Activated naive CD4-positive, alpha-beta T cell treated with anti-CD3 and anti-CD28 coated beads for 36 hours (primary cell): ENCODE measurements at regions not wholly inside any gene's neighbourhood (a gene's known extent, or its start where the extent isn't known, plus 50 kb on each side); places are given as distances from the start of the nearest gene placed in this dataset.
"Not testable (repeated sequence)": the region's sequence is repeated elsewhere in the genome, so short reads cannot be mapped to it uniquely, and the experiment has no call there.

ENCODE experiments used
- CTCF ChIA-PET: fragments of 350-600 bp; sonication (Branson Sonifier 250); formaldehyde crosslinking; loops from one replicate; lab custom pipeline; 2021; ENCODE audit warnings: antibody characterized with exemption; lab: Charles Lee
- DNase-seq: peaks from one replicate; pipeline ENCODE4 v3.0.0-alpha.2; 2020
- H3K27ac Mint-ChIP-seq: one replicate; pipeline ENCODE4 v1.8.0; 2021; ENCODE audit warnings: mild to moderate bottlenecking, mixed read lengths
- H3K27me3 Mint-ChIP-seq: one replicate; pipeline ENCODE4 v1.8.0; 2021; ENCODE audit warnings: low read depth, mixed read lengths
- H3K36me3 Mint-ChIP-seq: one replicate; pipeline ENCODE4 v1.8.0; 2021; ENCODE audit warnings: low read depth, mixed read lengths
- H3K4me1 Mint-ChIP-seq: one replicate; pipeline ENCODE4 v1.8.0; 2021; ENCODE audit warnings: low read depth, mixed read lengths
- H3K4me3 Mint-ChIP-seq: one replicate; pipeline ENCODE4 v1.8.0; 2021; ENCODE audit warnings: mild to moderate bottlenecking, moderate library complexity, mixed read lengths
- H3K9me3 Mint-ChIP-seq: one replicate; pipeline ENCODE4 v1.8.0; 2021; ENCODE audit warnings: mixed read lengths
- intact Hi-C: fragments of 100-400 bp; cut with micrococcal nuclease; formaldehyde crosslinking; loops from one replicate; pipeline ENCODE4 v1.15.1; 2023

- CTCF ChIA-PET: no interaction called here
- no peaks in the 10 kb centered on the region for H3K9me3 Mint-ChIP-seq
- no peak for DNase-seq
- no peak overlapping the region for H3K4me3 Mint-ChIP-seq
- intact Hi-C loops: loop anchor here (2.0 kb wide), 1 partner anchor 689 kb away; no protein-coding TSS in a partner anchor
- no peak overlapping the region for H3K27ac Mint-ChIP-seq
- H3K4me1 Mint-ChIP-seq: no peaks in the 10 kb centered on the region
- no peaks in the 10 kb centered on the region for H3K27me3 Mint-ChIP-seq
- H3K36me3 Mint-ChIP-seq: no peaks in the 10 kb centered on the region
Observed at GRCh38 chr12:41683513-41684240, 461.0 kb downstream of the GXYLT1 start.

GRCh38 chr12:41683023-41683422 lies 461.7 kb downstream of the GXYLT1 start:
- CTCF ChIA-PET: no interaction called here
- Mint-ChIP-seq H3K9me3 (no peaks in the 10 kb centered on the region), H3K4me1 (no peaks in the 10 kb centered on the region), H3K36me3 (no peaks in the 10 kb centered on the region), H3K27me3 (no peaks in the 10 kb centered on the region), H3K4me3 (no peak overlapping the region), H3K27ac (no peak overlapping the region)
- no peak for DNase-seq
- intact Hi-C loops: no loop called here

DNA sequence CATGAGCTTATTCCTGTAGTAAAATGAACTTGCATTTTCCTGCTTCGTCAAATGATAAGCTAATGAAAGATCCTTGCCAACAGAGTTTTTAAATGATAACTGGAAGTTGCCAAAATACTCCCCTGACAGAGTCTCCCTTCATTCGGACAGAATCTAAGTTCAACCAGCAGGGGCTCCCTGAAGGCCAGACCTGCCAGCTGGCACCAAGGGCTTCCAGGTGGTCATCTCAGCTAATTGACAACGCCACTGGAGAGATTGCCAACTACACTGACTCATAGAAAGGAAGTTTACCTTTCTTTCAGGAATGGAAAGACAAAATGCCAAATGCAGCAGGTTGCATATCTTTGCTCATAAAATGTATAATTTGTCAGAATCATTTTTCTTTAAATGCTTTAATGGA lies 462.8 kb downstream of the GXYLT1 start:
- Mint-ChIP-seq H3K36me3 (no peaks in the 10 kb centered on the region), H3K27ac (no peak overlapping the region), H3K4me1 (no peaks in the 10 kb centered on the region), H3K27me3 (no peaks in the 10 kb centered on the region), H3K9me3 (peaks cover 2% of the 10 kb centered on the region), H3K4me3 (no peak overlapping the region)
- CTCF ChIA-PET: interaction anchor here (0.6 kb wide), 1 partner anchor 1819 kb away, joined by 3 read pairs; no protein-coding TSS in a partner anchor
- intact Hi-C loops: no loop called here
- DNase-seq: no peak

GRCh38 chr12:41680155-41680554 lies 464.5 kb downstream of the GXYLT1 start:
- H3K27ac Mint-ChIP-seq: no peak overlapping the region
- peaks cover 2% of the 10 kb centered on the region for H3K9me3 Mint-ChIP-seq
- DNase-seq: no peak
- CTCF ChIA-PET: interaction anchor here (0.7 kb wide), 1 partner anchor 287 kb away, joined by 3 read pairs; no protein-coding TSS in a partner anchor
- no peaks in the 10 kb centered on the region for H3K4me1 Mint-ChIP-seq
- intact Hi-C loops: no loop called here
- no peak overlapping the region for H3K4me3 Mint-ChIP-seq
- no peaks in the 10 kb centered on the region for H3K36me3 Mint-ChIP-seq
- H3K27me3 Mint-ChIP-seq: no peaks in the 10 kb centered on the region

- no peaks in the 10 kb centered on the region for H3K4me1 Mint-ChIP-seq
- CTCF ChIA-PET: no interaction called here
- intact Hi-C loops: no loop called here
- H3K9me3 Mint-ChIP-seq: peaks cover 3% of the 10 kb centered on the region
- no peaks in the 10 kb centered on the region for H3K27me3 Mint-ChIP-seq
- H3K36me3 Mint-ChIP-seq: no peaks in the 10 kb centered on the region
- no peak overlapping the region for H3K4me3 Mint-ChIP-seq
- no peak overlapping the region for H3K27ac Mint-ChIP-seq
- no peak for DNase-seq
Observed at GRCh38 chr12:41663598-41664265, 475.6 kb downstream of the PDZRN4 start.

- intact Hi-C loops: no loop called here
- Mint-ChIP-seq H3K27me3 (no peaks in the 10 kb centered on the region), H3K36me3 (no peaks in the 10 kb centered on the region), H3K4me3 (no peak overlapping the region), H3K27ac (no peak overlapping the region), H3K9me3 (peaks cover 3% of the 10 kb centered on the region), H3K4me1 (no peaks in the 10 kb centered on the region)
- CTCF ChIA-PET: no interaction called here
- DNase-seq: no peak
Observed at GRCh38 chr12:41661141-41661765, 473.1 kb downstream of the PDZRN4 start.

DNA sequence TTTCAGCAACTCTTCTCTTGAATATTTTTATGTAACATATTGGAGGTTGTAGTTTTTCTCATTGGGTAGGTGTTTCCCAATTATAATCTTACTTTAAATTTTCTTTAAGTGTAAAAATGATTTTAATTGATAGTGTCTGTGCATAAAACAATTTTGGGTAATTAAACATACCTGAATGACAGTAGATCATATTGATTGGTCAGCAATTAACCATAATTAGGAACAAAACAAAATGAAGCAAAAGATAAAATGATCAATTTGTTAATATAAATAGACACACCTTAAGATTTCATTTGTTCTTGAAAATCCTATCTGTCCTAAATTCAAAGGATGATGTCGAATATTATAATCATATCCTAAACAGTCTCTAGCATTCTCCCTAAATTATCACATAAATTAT lies 468.3 kb downstream of the PDZRN4 start:
- Mint-ChIP-seq H3K27me3 (no peaks in the 10 kb centered on the region), H3K36me3 (no peaks in the 10 kb centered on the region), H3K27ac (no peak overlapping the region), H3K4me3 (no peak overlapping the region), H3K4me1 (no peaks in the 10 kb centered on the region), H3K9me3 (peaks cover 3% of the 10 kb centered on the region)
- no peak for DNase-seq
- CTCF ChIA-PET: interaction anchor here (0.6 kb wide), 1 partner anchor 95 kb away, joined by 3 read pairs; no protein-coding TSS in a partner anchor
- intact Hi-C loops: no loop called here

DNA sequence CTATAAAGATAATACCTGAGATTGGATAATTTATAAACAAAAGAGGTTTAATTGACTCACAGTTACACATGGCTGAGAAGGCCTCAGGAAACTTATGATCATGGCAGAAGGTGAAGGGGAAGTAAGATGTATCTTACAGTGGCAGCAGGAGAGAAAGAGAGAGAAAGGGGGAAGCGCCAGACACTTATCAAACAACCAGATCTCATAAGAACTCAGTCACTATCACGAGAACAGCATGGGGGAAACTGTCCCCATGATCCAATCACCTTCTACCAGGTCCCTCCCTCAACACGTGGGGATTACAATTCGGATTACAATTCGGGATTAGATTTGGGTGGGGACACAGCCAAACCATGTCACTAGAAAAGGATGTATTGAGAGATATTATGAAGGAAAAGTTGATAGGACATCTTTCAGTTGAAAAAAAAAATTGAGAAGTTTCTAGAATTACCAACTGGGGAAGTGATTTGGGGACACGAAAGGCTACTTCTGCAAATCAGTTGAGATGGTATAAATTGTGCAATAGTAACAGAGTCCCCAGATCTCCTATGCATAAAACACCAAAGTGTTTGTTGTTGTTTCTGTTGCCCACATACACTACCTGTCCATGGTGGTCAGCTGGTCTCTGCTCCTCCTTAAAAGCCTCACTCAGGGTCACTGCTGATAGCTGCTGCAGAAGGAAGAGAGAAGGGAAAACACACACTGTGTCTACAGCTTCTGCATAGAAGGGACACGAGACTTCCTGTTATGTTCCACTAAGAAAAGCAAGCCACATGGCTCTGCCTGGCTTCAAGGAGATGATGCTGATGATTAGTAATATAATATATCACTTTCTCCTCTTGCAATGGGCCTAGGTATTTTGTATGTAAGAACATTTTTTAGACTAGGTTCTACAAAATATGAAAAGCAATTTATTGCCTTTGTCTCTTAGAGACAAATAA lies 465.5 kb downstream of the PDZRN4 start:
- intact Hi-C loops: no loop called here
- Mint-ChIP-seq H3K27me3 (no peaks in the 10 kb centered on the region), H3K4me1 (no peaks in the 10 kb centered on the region), H3K9me3 (peaks cover 3% of the 10 kb centered on the region), H3K27ac (no peak overlapping the region), H3K4me3 (no peak overlapping the region), H3K36me3 (no peaks in the 10 kb centered on the region)
- CTCF ChIA-PET: no interaction called here
- DNase-seq: no peak

DNA sequence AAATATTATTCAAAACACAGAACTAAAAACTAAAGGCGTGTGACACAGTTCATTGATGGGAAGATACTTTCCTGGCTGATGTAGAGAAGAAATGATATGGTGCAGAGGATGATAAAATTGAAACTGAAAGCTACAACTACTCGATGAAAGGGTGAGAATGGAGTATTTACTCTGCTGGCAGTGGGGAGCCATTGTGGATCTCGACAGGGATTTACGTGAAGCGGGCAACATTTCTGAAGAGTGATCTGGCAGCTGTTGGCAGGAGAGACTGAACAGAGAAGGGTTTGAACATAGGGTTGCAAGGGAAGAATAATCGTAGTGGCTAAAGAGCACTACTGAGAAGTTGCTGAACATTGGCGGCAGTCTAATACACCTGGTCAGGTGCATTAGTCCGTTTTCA lies 464.9 kb downstream of the PDZRN4 start:
- Mint-ChIP-seq H3K9me3 (peaks cover 3% of the 10 kb centered on the region), H3K27ac (no peak overlapping the region), H3K36me3 (no peaks in the 10 kb centered on the region), H3K4me3 (no peak overlapping the region), H3K4me1 (no peaks in the 10 kb centered on the region), H3K27me3 (no peaks in the 10 kb centered on the region)
- intact Hi-C loops: no loop called here
- CTCF ChIA-PET: no interaction called here
- no peak for DNase-seq

GRCh38 chr12:41645624-41646023 lies 457.5 kb downstream of the PDZRN4 start:
- peaks cover 2% of the 10 kb centered on the region for H3K9me3 Mint-ChIP-seq
- intact Hi-C loops: no loop called here
- no peak for DNase-seq
- H3K27ac Mint-ChIP-seq: no peak overlapping the region
- CTCF ChIA-PET: no interaction called here
- H3K4me1 Mint-ChIP-seq: no peaks in the 10 kb centered on the region
- no peak overlapping the region for H3K4me3 Mint-ChIP-seq
- H3K36me3 Mint-ChIP-seq: no peaks in the 10 kb centered on the region
- H3K27me3 Mint-ChIP-seq: peaks cover 2% of the 10 kb centered on the region

- H3K27ac Mint-ChIP-seq, intact Hi-C loops: not testable (repeated sequence)
- CTCF ChIA-PET: interaction anchor here (0.9 kb wide), 1 partner anchor 9 kb away, joined by 4 read pairs; no protein-coding TSS in a partner anchor
Observed at GRCh38 chr12:41642808-41643207, 454.7 kb downstream of the PDZRN4 start.

DNA sequence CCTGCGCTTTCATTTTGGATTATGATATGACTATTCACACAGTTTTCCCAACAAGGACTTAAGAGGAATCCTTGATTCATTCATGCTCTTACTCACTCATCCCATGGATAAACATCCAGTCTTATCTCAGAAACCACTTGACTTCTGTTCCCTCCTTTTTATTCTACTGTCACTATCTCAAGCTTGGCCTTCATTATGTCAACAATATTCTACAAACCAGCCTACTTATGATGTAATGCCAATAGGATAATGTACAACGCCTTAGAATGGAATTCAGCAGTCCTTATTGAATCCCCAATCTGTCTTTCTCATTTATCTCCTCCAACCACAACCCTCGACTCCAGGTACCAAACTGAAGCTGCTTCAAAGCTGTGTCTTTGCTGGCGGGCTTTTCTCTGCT lies 448.5 kb downstream of the PDZRN4 start:
- DNase-seq: no peak
- no peaks in the 10 kb centered on the region for H3K27me3 Mint-ChIP-seq
- no peaks in the 10 kb centered on the region for H3K4me1 Mint-ChIP-seq
- H3K9me3 Mint-ChIP-seq: peaks cover 5% of the 10 kb centered on the region
- H3K4me3 Mint-ChIP-seq: no peak overlapping the region
- CTCF ChIA-PET: no interaction called here
- intact Hi-C loops: no loop called here
- no peak overlapping the region for H3K27ac Mint-ChIP-seq
- H3K36me3 Mint-ChIP-seq: no peaks in the 10 kb centered on the region

More at GRCh38 chr12:41642808-41643207, 454.7 kb downstream of the PDZRN4 start:
- H3K4me1 Mint-ChIP-seq, H3K4me3 Mint-ChIP-seq, H3K27me3 Mint-ChIP-seq, H3K9me3 Mint-ChIP-seq, H3K36me3 Mint-ChIP-seq, DNase-seq: not testable (repeated sequence)
